SK-N-SH treated with all-trans-retinoic acid at 6 μM for 48 hours (cell line): ENCODE measurements at regions not wholly inside any gene's neighbourhood (a gene's known extent, or its start where the extent isn't known, plus 50 kb on each side); places are given as distances from the start of the nearest gene placed in this dataset.

Experiments
- ATAC-seq: fragments of 200-7000 bp; cut with Tn5 transposase; 3 replicates; pipeline ENCODE4 v1.9.1; 2020; ENCODE audit warnings: mild to moderate bottlenecking, moderate library complexity
- ARNTL ChIP-seq: fragments of 450-650 bp; formaldehyde crosslinking; IDR thresholded peaks from 2 replicates; pipeline ENCODE4 v1.5.0; 2020; ENCODE audit warnings: low read depth, mild to moderate bottlenecking, moderate library complexity, borderline replicate concordance
- BACH2 ChIP-seq: fragments of 250-450 bp; sonication (Bioruptor Pico); IDR thresholded peaks from 2 replicates; pipeline ENCODE4 v1.9.0; 2021; ENCODE audit warnings: mild to moderate bottlenecking, borderline replicate concordance
- CREB5 ChIP-seq: fragments of 250-450 bp; sonication (Bioruptor Pico); IDR thresholded peaks from 2 replicates; pipeline ENCODE4 v1.5.1; 2020; ENCODE audit warnings: low read depth, mild to moderate bottlenecking, moderate library complexity
- CSDC2 ChIP-seq: fragments of 250-450 bp; sonication (Bioruptor Pico); IDR thresholded peaks from 2 replicates; pipeline ENCODE4 v1.5.0; 2020; ENCODE audit warnings: mild to moderate bottlenecking, moderate library complexity
- CSRNP3 ChIP-seq: fragments of 250-450 bp; sonication (Bioruptor Pico); IDR thresholded peaks from 2 replicates; pipeline ENCODE4 v1.5.1; 2021; ENCODE audit warnings: mild to moderate bottlenecking, moderate library complexity
- ESRRG ChIP-seq: fragments of 250-450 bp; sonication (Bioruptor Pico); IDR thresholded peaks from 2 replicates; pipeline ENCODE4 v1.6.1; 2021; ENCODE audit warnings: mild to moderate bottlenecking
- GLIS3 ChIP-seq: fragments of 250-450 bp; sonication (Bioruptor Pico); IDR thresholded peaks from 2 replicates; pipeline ENCODE4 v1.5.0; 2020; ENCODE audit warnings: mild to moderate bottlenecking, moderate library complexity
- PATZ1 ChIP-seq: fragments of 250-450 bp; sonication (Bioruptor Pico); IDR thresholded peaks from 2 replicates; pipeline ENCODE4 v1.8.0; 2020; ENCODE audit warnings: mild to moderate bottlenecking, moderate library complexity, borderline replicate concordance
- PPARA ChIP-seq: fragments of 250-450 bp; sonication (Bioruptor Pico); IDR thresholded peaks from 2 replicates; pipeline ENCODE4 v1.5.0; 2020; ENCODE audit warnings: mild to moderate bottlenecking, borderline replicate concordance
- RARB ChIP-seq: fragments of 250-450 bp; sonication (Bioruptor Pico); IDR thresholded peaks from 2 replicates; pipeline ENCODE4 v1.8.0; 2021; ENCODE audit warnings: mild to moderate bottlenecking, moderate library complexity
- SNAI2 ChIP-seq: fragments of 250-450 bp; sonication (Bioruptor Pico); IDR thresholded peaks from 2 replicates; pipeline ENCODE4 v1.5.0; 2020; ENCODE audit warnings: mild to moderate bottlenecking, moderate library complexity
- TCF4 ChIP-seq: fragments of 250-450 bp; sonication (Bioruptor Pico); IDR thresholded peaks from 2 replicates; pipeline ENCODE4 v1.8.0; 2021; ENCODE audit warnings: mild to moderate bottlenecking, moderate library complexity, borderline replicate concordance
- TOX ChIP-seq: fragments of 250-450 bp; sonication (Bioruptor Pico); IDR thresholded peaks from 2 replicates; pipeline ENCODE4 v1.8.0; 2021; ENCODE audit warnings: mild to moderate bottlenecking, moderate library complexity, borderline replicate concordance
- ZC3H10 ChIP-seq: fragments of 250-450 bp; sonication (Bioruptor Pico); IDR thresholded peaks from 2 replicates; pipeline ENCODE4 v1.5.1; 2021; ENCODE audit warnings: mild to moderate bottlenecking, moderate library complexity
- ZFP3 ChIP-seq: fragments of 250-450 bp; sonication (Bioruptor Pico); IDR thresholded peaks from 2 replicates; pipeline ENCODE4 v1.5.0; 2020; ENCODE audit warnings: mild to moderate bottlenecking, moderate library complexity
- ZFP30 ChIP-seq: fragments of 450-650 bp; formaldehyde crosslinking; IDR thresholded peaks from 2 replicates; pipeline ENCODE4 v1.5.0; 2022; ENCODE audit warnings: mild to moderate bottlenecking, moderate library complexity
- ZNF565 ChIP-seq: fragments of 450-650 bp; formaldehyde crosslinking; conservative IDR thresholded peaks from 2 replicates; pipeline ENCODE4 v1.5.0; 2020; ENCODE audit warnings: low read depth, mild to moderate bottlenecking, moderate library complexity
- ZNF70 ChIP-seq: fragments of 450-650 bp; formaldehyde crosslinking; IDR thresholded peaks from 2 replicates; pipeline ENCODE4 v1.5.0; 2020; ENCODE audit warnings: mild to moderate bottlenecking, moderate library complexity
- ZNF8 ChIP-seq: fragments of 450-650 bp; formaldehyde crosslinking; IDR thresholded peaks from 2 replicates; pipeline ENCODE4 v1.5.0; 2020; ENCODE audit warnings: mild to moderate bottlenecking, moderate library complexity

- TF ChIP-seq CSDC2: no peak
- no peak for TF ChIP-seq ESRRG (CRISPR knock-in tag)
- no peak for TF ChIP-seq PATZ1 (CRISPR knock-in tag)
- TF ChIP-seq ZNF8 (CRISPR knock-in tag): no peak
- no peak for TF ChIP-seq RARB (CRISPR knock-in tag)
- no peak for TF ChIP-seq GLIS3
- no peak for TF ChIP-seq ZFP30
- TF ChIP-seq ZFP3 (CRISPR knock-in tag): no peak
- TF ChIP-seq ZNF565: no peak
- TF ChIP-seq CSRNP3 (CRISPR knock-in tag): no peak
- no peak for ATAC-seq
These were observed 136.5 kb upstream of the SERPINE2 start for GRCh38 chr2:224175538-224175937.

- no peak for ATAC-seq
- no peak for TF ChIP-seq PATZ1 (CRISPR knock-in tag)
- TF ChIP-seq ZNF70 (CRISPR knock-in tag): no peak
- TF ChIP-seq ZNF565: no peak
- no peak for TF ChIP-seq CREB5 (CRISPR knock-in tag)
- no peak for TF ChIP-seq TCF4 (CRISPR knock-in tag)
- TF ChIP-seq ZC3H10 (CRISPR knock-in tag): no peak
- no peak for TF ChIP-seq RARB (CRISPR knock-in tag)
- no peak for TF ChIP-seq ZFP30
- no peak for TF ChIP-seq TOX (CRISPR knock-in tag)
- no peak for TF ChIP-seq SNAI2 (CRISPR knock-in tag)
These were observed 135.9 kb upstream of the SERPINE2 start for GRCh38 chr2:224174990-224175389.

GRCh38 chr2:224174521-224174920, 135.4 kb upstream of the SERPINE2 start:
- TF ChIP-seq TOX (CRISPR knock-in tag) (no peak), ZNF70 (CRISPR knock-in tag) (no peak), BACH2 (CRISPR knock-in tag) (no peak), PATZ1 (CRISPR knock-in tag) (no peak), TCF4 (CRISPR knock-in tag) (no peak), CSRNP3 (CRISPR knock-in tag) (no peak), PPARA (CRISPR knock-in tag) (no peak), CSDC2 (no peak), ZNF565 (no peak), ZFP3 (CRISPR knock-in tag) (no peak), ARNTL (no peak), CREB5 (CRISPR knock-in tag) (no peak), GLIS3 (no peak), ESRRG (CRISPR knock-in tag) (no peak)
- TF ChIP-seq, all 23 proteins: peak for 0

More at GRCh38 chr2:224174521-224174920, 135.4 kb upstream of the SERPINE2 start:
- no peak for ATAC-seq
